ENCODE measurements at regions not wholly inside any gene's neighbourhood (a gene's known extent, or its start where the extent isn't known, plus 50 kb on each side); places are given as distances from the start of the nearest gene placed in this dataset.

DNA sequence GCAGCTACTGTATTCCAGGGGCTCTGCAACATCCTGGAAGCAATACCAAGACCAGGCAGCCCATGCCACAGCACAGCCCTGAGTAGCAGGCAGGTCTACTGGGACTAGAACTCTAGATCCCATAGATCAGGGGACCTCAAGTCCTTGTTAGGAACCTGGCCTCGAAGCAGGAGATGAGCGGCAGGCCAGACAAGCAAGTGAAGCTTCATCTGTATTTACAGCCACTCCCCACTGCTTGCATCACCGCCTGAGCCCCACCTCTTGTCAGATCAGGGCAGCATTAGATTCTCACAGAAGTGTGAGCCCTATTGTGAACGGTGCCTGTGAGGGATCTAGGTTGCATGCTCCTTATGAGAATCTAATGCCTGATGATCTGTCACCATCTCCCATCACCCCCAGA lies 295.7 kb upstream of the TNRC6C start (continued):
- TF ChIP-seq, protein P1, sequence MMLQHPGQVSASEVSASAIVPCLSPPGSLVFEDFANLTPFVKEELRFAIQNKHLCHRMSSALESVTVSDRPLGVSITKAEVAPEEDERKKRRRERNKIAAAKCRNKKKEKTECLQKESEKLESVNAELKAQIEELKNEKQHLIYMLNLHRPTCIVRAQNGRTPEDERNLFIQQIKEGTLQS (CRISPR knock-in tag; conservative IDR thresholded peaks at IDR 0.05), result no peak
- TF ChIP-seq EMX1 (CRISPR knock-in tag; IDR thresholded peaks at IDR 0.05) (no peak), TCF7 (CRISPR knock-in tag; IDR thresholded peaks at IDR 0.05; ENCODE audit: low read depth) (no peak)
- TF ChIP-seq, protein P2, sequence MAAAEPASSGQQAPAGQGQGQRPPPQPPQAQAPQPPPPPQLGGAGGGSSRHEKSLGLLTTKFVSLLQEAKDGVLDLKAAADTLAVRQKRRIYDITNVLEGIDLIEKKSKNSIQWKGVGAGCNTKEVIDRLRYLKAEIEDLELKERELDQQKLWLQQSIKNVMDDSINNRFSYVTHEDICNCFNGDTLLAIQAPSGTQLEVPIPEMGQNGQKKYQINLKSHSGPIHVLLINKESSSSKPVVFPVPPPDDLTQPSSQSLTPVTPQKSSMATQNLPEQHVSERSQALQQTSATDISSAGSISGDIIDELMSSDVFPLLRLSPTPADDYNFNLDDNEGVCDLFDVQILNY (CRISPR knock-in tag; IDR thresholded peaks at IDR 0.05), result no peak
- TF ChIP-seq, protein P3, sequence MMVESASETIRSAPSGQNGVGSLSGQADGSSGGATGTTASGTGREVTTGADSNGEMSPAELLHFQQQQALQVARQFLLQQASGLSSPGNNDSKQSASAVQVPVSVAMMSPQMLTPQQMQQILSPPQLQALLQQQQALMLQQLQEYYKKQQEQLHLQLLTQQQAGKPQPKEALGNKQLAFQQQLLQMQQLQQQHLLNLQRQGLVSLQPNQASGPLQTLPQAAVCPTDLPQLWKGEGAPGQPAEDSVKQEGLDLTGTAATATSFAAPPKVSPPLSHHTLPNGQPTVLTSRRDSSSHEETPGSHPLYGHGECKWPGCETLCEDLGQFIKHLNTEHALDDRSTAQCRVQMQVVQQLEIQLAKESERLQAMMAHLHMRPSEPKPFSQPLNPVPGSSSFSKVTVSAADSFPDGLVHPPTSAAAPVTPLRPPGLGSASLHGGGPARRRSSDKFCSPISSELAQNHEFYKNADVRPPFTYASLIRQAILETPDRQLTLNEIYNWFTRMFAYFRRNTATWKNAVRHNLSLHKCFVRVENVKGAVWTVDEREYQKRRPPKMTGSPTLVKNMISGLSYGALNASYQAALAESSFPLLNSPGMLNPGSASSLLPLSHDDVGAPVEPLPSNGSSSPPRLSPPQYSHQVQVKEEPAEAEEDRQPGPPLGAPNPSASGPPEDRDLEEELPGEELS (CRISPR knock-in tag; IDR thresholded peaks at IDR 0.05), result no peak
- TF ChIP-seq, protein P4, sequence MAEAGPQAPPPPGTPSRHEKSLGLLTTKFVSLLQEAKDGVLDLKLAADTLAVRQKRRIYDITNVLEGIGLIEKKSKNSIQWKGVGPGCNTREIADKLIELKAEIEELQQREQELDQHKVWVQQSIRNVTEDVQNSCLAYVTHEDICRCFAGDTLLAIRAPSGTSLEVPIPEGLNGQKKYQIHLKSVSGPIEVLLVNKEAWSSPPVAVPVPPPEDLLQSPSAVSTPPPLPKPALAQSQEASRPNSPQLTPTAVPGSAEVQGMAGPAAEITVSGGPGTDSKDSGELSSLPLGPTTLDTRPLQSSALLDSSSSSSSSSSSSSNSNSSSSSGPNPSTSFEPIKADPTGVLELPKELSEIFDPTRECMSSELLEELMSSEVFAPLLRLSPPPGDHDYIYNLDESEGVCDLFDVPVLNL (CRISPR knock-in tag; IDR thresholded peaks at IDR 0.05; ENCODE audit: borderline replicate concordance, low read depth), result no peak

DNA sequence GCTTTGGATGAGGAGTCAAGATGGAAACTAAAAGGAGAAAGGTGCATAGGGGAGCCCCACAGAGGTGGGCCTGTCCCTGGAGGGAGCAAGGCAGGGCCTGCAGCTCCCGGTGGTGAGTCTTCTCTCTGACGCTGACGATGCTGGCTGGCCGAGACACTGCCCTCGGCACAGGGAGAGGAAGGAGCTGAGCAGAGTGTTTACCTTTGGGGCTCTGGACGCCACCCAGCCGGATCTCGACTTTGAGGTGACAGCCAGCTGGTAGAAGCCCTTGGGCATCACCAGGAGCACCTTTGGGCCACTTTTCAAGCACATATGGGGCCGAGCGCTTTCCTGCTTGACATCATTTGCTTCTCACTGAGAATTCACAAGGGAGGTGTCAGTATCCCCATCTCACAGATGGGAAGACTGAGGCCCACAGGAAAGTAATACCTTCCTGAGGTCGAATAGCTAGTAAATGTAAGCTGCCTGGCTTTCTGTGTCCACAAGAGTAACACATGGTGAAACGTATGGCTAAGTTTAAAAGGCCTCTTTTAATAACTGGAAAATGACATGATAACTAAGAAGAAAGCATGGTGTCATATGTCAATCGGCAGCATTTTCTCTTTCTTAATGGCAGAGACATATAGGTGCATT lies 294.3 kb upstream of the TNRC6C start:
- ChIA-PET POLR2A (no interaction called here), CTCF (interaction anchor here (1.0 kb wide), 1 partner anchor 77 kb away, joined by 4 read pairs; no protein-coding TSS in a partner anchor)
- H3K4me3 Mint-ChIP-seq, result no peak overlapping the region

More for the DNA sequence above, 294.3 kb upstream of the TNRC6C start:
- Mint-ChIP-seq H3K27ac (no peak overlapping the region), H3K4me1 (peaks cover 7% of the 10 kb centered on the region), H3K36me3 (peaks cover 16% of the 10 kb centered on the region), H3K27me3 (ENCODE audit: low read depth) (peaks cover 11% of the 10 kb centered on the region), H3K9me3 (peaks cover 48% of the 10 kb centered on the region)
- TF ChIP-seq, protein P5, sequence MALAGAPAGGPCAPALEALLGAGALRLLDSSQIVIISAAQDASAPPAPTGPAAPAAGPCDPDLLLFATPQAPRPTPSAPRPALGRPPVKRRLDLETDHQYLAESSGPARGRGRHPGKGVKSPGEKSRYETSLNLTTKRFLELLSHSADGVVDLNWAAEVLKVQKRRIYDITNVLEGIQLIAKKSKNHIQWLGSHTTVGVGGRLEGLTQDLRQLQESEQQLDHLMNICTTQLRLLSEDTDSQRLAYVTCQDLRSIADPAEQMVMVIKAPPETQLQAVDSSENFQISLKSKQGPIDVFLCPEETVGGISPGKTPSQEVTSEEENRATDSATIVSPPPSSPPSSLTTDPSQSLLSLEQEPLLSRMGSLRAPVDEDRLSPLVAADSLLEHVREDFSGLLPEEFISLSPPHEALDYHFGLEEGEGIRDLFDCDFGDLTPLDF (CRISPR knock-in tag; IDR thresholded peaks at IDR 0.05), result no peak
- TF ChIP-seq, protein P6, sequence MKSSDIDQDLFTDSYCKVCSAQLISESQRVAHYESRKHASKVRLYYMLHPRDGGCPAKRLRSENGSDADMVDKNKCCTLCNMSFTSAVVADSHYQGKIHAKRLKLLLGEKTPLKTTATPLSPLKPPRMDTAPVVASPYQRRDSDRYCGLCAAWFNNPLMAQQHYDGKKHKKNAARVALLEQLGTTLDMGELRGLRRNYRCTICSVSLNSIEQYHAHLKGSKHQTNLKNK (CRISPR knock-in tag; IDR thresholded peaks at IDR 0.05), result no peak
- TF ChIP-seq SOX15 (CRISPR knock-in tag; IDR thresholded peaks at IDR 0.05) (no peak), NR3C1 (CRISPR knock-in tag; conservative IDR thresholded peaks at IDR 0.05; ENCODE audit: low read depth) (no peak), TCF7 (CRISPR knock-in tag; IDR thresholded peaks at IDR 0.05; ENCODE audit: low read depth) (no peak), TP53 (CRISPR knock-in tag; IDR thresholded peaks at IDR 0.05) (no peak), SMAD4 (CRISPR knock-in tag; IDR thresholded peaks at IDR 0.05) (no peak), RELA (CRISPR knock-in tag; IDR thresholded peaks at IDR 0.05; ENCODE audit: borderline replicate concordance) (no peak)
- TF ChIP-seq, protein P7, sequence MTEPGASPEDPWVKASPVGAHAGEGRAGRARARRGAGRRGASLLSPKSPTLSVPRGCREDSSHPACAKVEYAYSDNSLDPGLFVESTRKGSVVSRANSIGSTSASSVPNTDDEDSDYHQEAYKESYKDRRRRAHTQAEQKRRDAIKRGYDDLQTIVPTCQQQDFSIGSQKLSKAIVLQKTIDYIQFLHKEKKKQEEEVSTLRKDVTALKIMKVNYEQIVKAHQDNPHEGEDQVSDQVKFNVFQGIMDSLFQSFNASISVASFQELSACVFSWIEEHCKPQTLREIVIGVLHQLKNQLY (CRISPR knock-in tag; IDR thresholded peaks at IDR 0.05), result no peak
- TF ChIP-seq, protein P8, sequence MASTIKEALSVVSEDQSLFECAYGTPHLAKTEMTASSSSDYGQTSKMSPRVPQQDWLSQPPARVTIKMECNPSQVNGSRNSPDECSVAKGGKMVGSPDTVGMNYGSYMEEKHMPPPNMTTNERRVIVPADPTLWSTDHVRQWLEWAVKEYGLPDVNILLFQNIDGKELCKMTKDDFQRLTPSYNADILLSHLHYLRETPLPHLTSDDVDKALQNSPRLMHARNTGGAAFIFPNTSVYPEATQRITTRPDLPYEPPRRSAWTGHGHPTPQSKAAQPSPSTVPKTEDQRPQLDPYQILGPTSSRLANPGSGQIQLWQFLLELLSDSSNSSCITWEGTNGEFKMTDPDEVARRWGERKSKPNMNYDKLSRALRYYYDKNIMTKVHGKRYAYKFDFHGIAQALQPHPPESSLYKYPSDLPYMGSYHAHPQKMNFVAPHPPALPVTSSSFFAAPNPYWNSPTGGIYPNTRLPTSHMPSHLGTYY (CRISPR knock-in tag; IDR thresholded peaks at IDR 0.05), result no peak
- TF ChIP-seq, protein P9, sequence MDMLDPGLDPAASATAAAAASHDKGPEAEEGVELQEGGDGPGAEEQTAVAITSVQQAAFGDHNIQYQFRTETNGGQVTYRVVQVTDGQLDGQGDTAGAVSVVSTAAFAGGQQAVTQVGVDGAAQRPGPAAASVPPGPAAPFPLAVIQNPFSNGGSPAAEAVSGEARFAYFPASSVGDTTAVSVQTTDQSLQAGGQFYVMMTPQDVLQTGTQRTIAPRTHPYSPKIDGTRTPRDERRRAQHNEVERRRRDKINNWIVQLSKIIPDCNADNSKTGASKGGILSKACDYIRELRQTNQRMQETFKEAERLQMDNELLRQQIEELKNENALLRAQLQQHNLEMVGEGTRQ (CRISPR knock-in tag; IDR thresholded peaks at IDR 0.05), result no peak
- TF ChIP-seq, protein P10, sequence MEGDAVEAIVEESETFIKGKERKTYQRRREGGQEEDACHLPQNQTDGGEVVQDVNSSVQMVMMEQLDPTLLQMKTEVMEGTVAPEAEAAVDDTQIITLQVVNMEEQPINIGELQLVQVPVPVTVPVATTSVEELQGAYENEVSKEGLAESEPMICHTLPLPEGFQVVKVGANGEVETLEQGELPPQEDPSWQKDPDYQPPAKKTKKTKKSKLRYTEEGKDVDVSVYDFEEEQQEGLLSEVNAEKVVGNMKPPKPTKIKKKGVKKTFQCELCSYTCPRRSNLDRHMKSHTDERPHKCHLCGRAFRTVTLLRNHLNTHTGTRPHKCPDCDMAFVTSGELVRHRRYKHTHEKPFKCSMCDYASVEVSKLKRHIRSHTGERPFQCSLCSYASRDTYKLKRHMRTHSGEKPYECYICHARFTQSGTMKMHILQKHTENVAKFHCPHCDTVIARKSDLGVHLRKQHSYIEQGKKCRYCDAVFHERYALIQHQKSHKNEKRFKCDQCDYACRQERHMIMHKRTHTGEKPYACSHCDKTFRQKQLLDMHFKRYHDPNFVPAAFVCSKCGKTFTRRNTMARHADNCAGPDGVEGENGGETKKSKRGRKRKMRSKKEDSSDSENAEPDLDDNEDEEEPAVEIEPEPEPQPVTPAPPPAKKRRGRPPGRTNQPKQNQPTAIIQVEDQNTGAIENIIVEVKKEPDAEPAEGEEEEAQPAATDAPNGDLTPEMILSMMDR (IDR thresholded peaks at IDR 0.05), result no peak
- DNase-seq (ENCODE audit: low spot score) (no peak), ATAC-seq (no peak)

Data from WTC11 (cell line).